Jurkat, Clone E6-1 (cell line): ENCODE measurements at regions not wholly inside any gene's neighbourhood (a gene's known extent, or its start where the extent isn't known, plus 50 kb on each side); places are given as distances from the start of the nearest gene placed in this dataset.
"Not testable (repeated sequence)": the region's sequence is repeated elsewhere in the genome, so short reads cannot be mapped to it uniquely, and the experiment has no call there.

Source experiments
- DNase-seq: peaks from one replicate; pipeline ENCODE4 v3.0.0-alpha.2; 2011; ENCODE audit warnings: low read depth, low spot score
- H3K4me3 ChIP-seq: 2 replicates; pipeline ENCODE4 v1.5.1; 2011; ENCODE audit warnings: mild to moderate bottlenecking, low read length, control low read depth, moderate library complexity

DNA sequence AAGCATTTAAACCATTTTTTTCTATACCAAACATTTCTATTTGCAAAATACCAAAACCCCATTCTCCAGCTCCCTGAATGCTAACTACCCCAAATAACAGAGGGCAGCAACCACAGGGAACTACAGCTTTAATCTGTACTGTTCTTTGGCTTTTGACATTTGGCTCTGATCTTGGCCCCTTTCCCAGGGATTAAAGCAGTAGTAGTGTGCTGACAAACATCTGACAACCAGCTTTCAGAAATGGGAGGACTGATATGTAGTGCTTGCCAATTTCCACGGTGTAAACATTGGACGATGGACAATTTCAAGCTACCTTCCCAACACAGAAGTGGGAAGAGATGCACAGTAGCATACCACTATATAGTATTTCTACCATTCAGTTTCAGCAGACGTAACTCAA, 88.4 kb upstream of the TEAD1 start:
- no peak overlapping the region for H3K4me3 ChIP-seq
- no peak for DNase-seq

DNA sequence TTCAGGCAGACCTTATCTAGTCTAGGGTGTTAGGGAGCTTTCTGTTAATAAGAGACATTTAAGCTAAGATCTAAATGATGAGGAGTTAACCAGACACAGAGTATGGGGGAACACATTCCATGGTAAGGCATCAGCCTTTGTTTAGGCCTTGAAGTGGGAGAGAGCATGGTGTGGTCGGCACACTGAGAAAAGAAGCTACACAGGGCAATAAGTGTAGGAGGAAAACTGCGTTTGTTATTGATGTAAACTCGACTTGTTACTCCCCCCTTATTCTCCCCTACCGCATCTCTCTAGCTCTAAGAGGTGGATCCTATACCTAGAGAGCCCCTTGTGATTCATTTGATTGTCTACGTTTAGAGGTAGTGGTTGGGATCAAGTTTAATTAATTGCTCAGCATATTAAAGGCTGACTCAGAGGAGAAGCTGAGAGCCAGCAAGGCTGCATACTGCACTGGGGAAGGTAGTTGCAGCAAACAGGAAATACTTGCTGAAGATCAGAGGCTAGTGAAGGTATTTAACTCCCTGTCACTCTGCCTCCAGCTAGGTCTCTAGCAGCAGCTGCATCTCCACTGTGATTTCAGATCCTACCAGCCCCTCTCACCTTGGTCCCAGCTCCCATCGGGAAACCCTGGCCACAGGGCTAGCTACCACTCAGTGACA, 86.8 kb upstream of the TEAD1 start:
- H3K4me3 ChIP-seq, result no peak overlapping the region
- DNase-seq, result peak; percentile 6

DNA sequence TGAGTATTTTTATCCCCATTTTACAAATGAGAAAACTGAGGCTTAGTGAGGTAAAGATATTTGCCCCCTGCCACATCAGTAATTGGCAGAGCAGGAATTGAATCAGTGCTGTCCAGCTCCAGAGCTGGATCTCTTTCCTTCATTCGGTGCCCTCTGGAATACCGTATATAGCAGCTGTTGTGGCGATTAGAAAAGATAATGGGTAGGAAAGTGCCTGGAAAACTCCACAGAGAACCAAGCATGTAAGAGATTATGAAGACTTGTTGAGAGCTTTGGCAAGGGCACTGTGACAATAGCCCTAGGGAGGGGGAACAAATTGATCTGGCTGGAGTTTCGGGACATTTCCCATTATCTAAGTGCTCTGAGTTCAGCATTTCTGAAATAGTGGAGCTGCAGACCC, 82.5 kb upstream of the TEAD1 start:
- DNase-seq, result no peak
- H3K4me3 ChIP-seq, result no peak overlapping the region

DNA sequence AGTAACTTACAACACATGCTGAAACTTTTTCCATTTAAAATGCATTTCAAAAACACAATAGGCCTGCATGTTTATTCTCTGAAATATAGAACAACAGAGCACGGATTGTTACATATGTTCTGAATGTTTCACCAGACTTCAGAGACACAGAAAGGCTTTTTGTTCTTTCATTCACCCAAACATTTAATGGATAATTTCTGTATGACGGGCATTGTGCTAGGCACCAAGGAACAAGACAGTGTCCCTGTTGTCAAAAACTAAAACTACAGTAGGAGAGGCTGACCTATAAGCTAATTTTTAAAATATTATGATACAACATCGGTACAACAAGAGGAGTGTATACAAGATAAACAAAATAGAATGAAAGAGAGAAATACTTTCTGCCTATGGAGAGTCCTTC, 81.9 kb upstream of the TEAD1 start:
- no peak overlapping the region for H3K4me3 ChIP-seq
- no peak for DNase-seq

DNA sequence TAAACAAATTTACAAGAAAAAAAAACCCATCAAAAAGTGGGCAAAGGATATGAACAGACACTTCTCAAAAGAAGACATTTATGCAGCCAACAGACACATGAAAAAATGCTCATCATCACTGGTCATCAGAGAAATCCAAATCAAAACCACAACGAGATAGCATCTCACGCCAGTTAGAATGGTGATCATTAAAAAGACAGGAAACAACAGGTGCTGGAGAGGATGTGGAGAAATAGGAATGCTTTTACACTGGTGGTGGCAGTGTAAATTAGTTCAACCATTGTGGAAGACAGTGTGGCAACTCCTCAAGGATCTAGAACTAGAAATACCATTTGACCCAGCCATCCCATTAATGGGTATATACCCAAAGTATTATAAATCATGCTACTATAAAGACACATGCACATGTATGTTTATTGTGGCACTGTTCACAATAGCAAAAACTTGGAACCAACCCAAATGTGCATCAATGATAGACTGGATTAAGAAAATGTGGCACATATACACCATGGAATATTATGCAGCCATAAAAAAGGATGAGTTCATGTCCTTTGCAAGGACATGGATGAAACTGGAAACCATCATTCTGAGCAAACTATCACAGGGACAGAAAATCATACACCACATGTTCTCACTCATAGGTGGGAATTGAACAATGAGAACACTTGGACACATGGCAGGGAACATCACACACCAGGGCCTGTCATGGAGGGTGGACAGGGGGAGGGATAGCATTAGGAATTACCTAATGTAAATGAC, 79.0 kb upstream of the TEAD1 start:
- not testable (repeated sequence) for DNase-seq

DNA sequence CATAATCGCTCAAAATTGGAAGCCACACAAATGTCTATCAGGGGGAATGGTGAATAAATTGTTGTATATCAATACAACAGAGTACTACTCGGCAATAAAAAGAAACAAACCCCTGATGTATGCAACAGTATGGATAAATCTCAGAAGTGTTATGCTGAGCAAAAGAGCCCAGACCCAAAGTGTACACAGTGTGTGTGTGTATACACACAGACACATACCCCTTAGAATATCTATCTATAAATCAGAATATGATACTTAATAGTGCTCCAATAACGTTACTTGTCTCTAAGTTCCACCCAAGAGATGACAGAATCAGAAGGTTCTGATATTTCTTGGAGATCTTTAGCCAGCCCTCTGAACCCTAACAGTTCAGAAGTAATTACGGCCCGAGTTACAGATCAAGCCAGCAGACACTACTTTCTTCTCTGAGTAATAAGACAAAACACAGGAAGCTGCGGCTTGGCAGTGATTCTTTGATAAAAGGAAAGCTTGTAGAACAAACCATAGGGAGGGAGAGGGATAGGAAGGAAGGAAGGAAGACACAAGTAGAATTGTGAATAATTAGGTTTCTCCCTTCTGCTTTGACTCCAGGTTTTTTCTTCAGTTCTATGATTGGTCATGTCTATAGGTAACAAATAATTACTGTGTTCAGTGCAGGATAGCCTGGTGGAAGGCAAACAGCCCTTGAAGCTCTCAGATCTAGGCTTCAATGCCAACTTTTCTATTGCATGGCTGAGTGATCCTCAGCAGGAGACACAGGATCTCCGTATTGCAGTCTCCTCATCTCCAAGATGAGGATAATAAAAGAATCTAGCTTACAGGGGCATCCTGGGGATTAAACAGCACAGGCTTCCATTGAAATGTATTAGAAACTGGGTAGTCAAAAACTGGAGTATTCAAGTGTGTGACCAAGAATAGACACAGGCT, 75.6 kb upstream of the TEAD1 start:
- no peak overlapping the region for H3K4me3 ChIP-seq
- DNase-seq, result peak; percentile 73

More for the DNA sequence above, 79.0 kb upstream of the TEAD1 start:
- H3K4me3 ChIP-seq, result not testable (repeated sequence)

DNA sequence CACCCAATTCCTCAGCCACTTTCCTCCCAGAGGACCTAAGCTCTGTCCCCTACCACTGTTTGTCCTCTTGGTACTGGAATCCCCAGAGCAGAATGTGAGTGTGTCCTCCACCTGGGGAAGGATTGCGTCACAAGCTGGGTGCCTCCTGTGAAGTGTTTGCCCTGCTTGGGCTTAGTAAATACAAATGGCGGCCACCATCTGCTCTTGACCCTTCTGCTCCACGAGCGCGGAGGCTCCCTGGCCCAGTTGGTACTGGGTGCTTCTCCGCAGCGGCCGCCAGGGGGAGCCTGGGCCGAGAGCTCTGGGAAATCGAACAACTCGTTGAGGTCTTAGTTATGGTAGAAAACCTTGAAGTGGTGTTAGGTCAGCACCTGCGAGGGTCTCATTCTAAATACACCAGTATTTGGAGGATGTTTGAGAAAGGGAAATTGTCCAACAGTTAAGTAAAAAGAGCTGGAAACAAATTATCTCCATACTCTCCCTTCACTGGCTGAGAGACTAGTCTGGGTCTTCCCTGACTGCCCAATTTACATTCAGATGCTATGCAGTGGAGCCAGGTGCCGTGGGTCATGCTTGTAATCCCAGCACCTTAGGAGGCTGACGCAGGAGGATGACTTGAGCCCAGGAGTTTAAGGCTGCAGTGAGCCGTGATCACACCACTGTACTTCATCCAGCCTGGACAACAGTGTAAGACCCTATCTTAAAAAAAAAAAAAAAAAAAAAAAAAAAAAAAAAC, 74.6 kb upstream of the TEAD1 start:
- H3K4me3 ChIP-seq, result no peak overlapping the region
- no peak for DNase-seq

DNA sequence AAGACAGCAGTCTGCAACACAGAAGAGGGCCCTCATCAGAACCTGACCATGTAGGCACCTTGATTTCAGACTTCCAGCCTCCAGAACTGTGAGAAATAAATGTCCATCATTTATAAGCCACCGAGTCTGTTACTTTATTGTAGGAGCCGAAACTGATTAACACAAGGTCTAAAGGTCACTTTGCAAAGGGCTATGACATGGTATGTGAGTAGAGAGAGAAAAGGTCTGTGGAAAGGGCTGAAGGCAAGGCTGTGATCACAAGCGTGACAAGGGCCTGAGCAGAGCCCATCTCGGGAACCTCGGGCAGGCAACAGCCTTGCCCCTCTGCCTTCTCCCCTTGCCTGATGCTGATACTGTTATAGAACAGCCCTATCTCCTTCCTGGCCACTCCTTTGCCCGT, 73.4 kb upstream of the TEAD1 start:
- no peak overlapping the region for H3K4me3 ChIP-seq
- no peak for DNase-seq

DNA sequence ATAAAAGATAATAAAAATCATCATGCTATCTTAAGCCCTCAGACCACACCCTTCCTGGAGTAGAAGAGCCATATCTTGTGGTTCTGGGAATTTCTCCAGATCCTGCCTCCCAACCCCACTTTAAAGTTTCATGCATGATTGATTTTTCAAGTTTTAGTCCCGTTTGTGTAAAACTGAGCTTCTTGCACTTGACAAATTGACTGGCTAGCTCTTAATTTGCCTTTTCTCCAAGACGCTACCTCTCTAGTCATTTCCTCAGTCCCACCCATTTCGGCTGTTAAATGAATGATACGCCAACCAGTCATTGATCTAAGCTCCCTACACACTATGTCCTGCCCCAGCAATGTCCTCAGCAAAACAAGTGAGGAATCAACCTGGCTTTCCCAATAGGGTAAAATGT, 71.8 kb upstream of the TEAD1 start:
- no peak overlapping the region for H3K4me3 ChIP-seq
- DNase-seq, result no peak

DNA sequence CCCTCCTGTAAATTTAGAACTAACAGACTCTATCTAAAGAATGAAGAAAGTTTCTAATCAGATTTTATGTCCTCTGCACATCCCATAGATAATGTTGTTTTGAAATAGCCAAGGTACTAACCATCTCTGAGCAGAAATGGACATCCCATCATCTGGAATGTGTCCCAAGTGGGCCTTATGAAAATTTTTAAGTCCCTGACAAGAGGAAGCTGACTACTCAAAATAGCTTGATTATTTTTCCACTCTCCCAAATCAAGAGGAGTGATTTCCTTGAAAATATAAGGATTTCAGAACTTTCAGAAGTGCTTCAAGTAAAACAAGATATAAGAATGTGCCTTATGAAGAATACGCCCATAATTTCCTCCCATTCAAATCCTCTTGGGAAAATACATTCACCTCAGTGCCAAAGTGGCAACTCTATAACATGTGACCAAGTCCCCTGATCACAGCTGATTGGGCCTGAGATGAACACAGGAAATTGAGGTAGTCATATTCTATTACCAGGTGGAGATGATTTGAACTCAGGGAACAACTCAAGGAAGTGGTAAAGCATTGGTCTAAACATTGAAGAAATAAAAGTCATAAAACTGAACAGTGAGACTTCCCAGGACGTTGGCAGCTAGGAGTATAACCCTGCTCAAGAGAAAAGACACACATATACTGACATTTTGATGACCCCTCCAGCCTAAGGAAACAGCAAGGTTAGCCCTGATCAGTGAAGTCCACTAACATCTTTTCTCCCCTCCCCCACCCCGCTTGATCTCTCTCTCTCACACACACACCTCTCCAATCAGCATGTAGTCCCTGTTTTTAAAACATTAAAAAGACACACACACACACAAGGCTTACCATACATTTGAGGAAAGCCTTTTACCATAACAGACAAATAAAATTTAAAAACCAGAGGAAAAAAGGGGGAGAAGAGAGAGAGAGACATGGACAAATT, 70.8 kb upstream of the TEAD1 start:
- H3K4me3 ChIP-seq, result no peak overlapping the region
- no peak for DNase-seq

DNA sequence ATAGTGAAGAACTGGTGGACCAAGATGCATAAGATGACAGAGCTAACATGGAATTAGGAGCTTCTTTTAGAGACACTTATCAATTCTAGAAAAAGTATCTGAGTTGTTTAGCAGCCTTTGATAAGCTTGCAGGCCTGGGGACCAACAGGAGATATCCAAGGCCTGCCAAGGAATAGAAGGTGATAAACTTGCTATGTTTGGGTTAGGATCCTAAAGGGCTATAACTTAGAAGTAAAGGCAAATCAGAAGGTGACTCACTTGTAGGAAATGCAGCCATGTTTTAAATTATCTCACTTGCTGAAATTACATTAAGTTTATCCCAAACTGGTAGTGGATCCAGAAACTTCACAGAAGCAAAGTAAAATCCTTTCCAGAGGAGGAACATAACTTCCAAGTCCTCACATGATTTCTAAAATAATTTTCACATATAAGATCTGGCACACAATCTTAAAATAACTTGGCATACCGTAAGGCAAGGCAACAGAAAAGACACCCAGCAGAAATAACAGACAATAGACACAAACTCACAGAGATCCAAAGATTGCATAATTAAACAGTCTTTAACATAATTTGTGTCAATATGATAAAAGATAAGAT, 69.6 kb upstream of the TEAD1 start:
- no peak for DNase-seq
- no peak overlapping the region for H3K4me3 ChIP-seq

DNA sequence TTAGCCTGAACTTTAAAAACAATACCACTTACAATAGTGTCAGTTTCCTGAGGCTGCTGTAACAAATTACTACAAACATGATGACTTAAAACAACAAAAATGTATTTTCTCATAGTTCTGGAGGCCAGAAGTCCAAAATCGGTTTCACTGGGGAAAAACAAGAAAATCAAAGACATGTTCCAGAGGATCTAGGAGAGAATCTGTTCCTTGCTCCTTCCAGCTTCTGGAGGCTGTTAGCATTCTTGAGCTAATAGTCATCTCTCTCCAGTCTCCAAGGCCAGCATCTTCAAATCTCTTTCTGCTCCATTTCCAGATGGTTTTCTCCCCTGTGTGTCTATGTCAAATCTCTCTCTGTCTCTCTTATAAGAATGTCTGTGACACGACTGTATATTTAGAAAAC, 67.6 kb upstream of the TEAD1 start:
- DNase-seq, result no peak
- no peak overlapping the region for H3K4me3 ChIP-seq

DNA sequence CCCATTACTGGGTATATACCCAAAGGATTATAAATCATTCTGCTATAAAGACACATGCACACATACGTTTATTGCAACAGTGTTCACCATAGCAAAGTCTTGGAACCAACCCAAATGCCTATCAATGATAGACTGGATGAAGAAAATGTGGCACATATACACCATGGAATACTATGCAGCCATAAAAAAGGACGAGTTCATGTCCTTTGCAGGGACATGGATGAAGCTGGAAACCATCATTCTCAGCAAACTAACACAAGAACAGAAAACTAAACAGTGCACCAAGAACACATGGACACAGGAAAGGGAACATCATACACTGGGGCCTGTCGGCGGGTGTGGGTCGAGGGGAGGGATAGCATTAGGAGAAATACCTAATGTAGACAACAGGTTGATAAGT, 65.5 kb upstream of the TEAD1 start:
- not testable (repeated sequence) for DNase-seq, H3K4me3 ChIP-seq

DNA sequence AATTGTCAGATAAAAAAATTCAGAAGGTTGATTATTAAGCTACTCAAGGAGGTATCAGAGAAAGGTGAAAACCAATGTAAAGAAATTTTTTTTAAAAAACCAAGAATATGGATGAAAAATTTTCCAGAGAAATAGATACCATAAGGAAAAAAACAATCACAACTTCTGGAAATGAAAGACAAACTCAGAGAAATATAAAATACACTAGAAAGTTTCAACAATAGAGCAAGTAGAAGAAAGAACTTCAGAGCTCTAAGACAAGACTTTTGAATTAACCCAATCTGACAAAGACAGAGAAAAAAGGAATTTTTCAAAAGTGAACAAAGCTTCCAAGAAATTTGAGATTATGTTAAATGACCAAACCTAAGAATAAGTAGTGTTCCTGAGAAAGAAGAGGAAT, 62.9 kb upstream of the TEAD1 start:
- no peak for DNase-seq
- no peak overlapping the region for H3K4me3 ChIP-seq

DNA sequence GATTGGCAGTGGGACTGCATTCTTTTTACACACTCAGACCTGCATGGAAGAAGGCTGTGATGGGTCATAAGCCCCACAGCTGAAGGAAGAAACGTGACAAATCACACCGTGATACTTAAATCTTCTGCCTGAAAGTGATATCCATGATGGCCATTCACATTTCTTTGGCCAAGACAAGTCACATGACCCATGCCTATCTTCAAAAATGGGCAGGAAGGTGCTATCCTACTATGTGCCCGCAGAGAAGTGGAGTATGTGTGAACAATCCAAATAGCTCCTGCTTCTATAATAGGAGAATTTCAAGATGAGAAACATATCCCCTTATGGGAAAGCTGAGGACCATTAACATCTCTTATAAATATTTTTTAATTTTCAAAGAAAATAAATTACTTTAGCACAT, 56.6 kb upstream of the TEAD1 start:
- H3K4me3 ChIP-seq, result no peak overlapping the region
- DNase-seq, result no peak

DNA sequence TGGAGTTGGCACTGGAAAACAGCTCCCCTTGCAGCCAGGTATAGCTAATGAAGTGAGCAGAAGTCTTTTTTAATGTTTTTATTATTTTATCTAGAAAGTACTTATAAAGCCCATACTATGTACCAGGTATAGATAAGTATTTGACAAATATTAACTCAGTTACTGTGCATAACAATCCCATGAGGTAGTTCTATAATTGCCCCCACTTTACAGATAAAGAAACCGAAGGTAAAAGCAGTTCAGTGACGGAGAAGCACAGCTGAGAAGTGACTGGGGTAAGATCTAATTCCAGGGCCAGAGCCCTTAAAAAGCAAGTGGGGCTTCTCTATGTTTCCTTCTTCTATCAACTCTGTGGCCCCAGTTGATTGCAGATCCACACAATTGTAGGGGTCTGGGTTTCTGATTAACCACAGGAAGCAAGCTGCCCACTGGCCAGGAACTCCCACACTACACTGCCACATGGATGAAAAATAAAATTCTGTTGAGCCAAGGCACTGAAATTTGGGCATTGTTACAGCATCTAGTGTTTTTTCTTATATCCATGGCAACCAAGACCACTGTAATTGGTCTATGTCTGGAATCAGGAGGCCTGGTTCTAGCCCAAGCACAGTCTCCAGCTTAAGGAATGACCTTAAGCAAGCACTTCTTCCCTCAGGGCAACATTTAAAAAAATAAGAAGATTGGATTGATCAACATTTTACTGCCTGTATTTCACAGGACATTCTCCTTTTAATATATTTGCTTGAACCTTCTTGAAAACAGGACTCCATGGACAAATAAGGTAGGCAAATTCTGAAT, 55.3 kb upstream of the TEAD1 start:
- DNase-seq, result no peak
- no peak overlapping the region for H3K4me3 ChIP-seq

DNA sequence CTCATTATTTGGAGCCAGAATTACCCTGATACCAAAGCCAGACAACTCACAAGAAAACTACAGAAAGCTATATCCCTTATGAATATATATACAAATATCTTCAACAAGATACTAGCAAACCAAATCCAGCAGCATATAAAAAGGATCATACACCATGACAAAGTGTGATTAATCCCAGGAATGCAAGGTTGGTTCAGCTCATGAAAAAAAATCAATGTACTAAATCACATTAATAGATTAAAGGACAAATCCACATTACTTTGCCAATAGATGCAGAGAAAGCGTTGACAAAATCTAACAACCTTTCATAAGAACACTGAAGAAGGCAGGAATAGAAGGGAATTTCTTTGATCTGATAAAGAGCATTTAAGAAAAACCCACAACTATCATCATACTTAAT, 50.4 kb upstream of the TEAD1 start:
- DNase-seq, result no peak
- H3K4me3 ChIP-seq, result no peak overlapping the region
